Stomach (tissue), 8 donors: ENCODE measurements at regions not wholly inside any gene's neighbourhood (a gene's known extent, or its start where the extent isn't known, plus 50 kb on each side); places are given as distances from the start of the nearest gene placed in this dataset.

ENCODE experiments used
- DNase-seq, 2 donors: peaks; one replicate each; pipeline versions ENCODE4 v3.0.0 to v3.0.0-alpha.2; 2013 to 2019
- H3K27ac ChIP-seq, 5 donors: fragments of 200-600 bp in 4 of 5; sonication (generic) in 4 of 5; one replicate each; pipeline ENCODE4 v1.5.1; 2013 to 2019; ENCODE audit warnings: mild to moderate bottlenecking in 1 of 5, moderate library complexity in 1 of 5
- H3K27me3 ChIP-seq, 3 donors: fragments of 200-600 bp; sonication (generic); one replicate each; pipeline ENCODE4 v1.5.1; 2017 to 2019; ENCODE audit warnings: mixed run types in 1 of 3
- H3K36me3 ChIP-seq, 4 donors: fragments of 200-600 bp; sonication (generic); 1 replicate in 3 of 4; 2 replicates in 1 of 4; pipeline ENCODE4 v1.5.1; 2016 to 2019
- H3K4me1 ChIP-seq, 4 donors: fragments of 200-600 bp; sonication (generic); one replicate each; pipeline ENCODE4 v1.5.1; 2016 to 2019
- H3K4me3 ChIP-seq, 4 donors: fragments of 200-600 bp; sonication (generic) in 3 of 4; one replicate each; pipeline ENCODE4 v1.5.1; 2016 to 2019; ENCODE audit warnings: mild to moderate bottlenecking in 1 of 4
- H3K9me3 ChIP-seq, 4 donors: fragments of 200-600 bp; sonication (generic); one replicate each; pipeline ENCODE4 v1.5.1; 2016 to 2019
- EP300 ChIP-seq: sonication (generic); formaldehyde crosslinking; IDR thresholded peaks from one replicate; pipeline ENCODE4 v1.6.1; 2017; ENCODE audit warnings: antibody characterized with exemption
- POLR2A ChIP-seq, 4 donors: fragments of 450-650 bp; IDR thresholded peaks; one replicate each; pipeline ENCODE4 v1.6.1; 2016; ENCODE audit warnings: antibody characterized with exemption in 4 of 4, control low read depth in 2 of 4, mild to moderate bottlenecking in 1 of 4, moderate library complexity in 1 of 4
- POLR2AphosphoS5 ChIP-seq, 3 donors: sonication (generic); formaldehyde crosslinking; IDR thresholded peaks; one replicate each; pipeline ENCODE4 v1.6.1; 2016; ENCODE audit warnings: antibody characterized with exemption in 3 of 3
- WGBS, 5 donors: extraction: QIAGEN DNeasy Blood & Tissue Kit in 3 of 5; methylation state at CpG; one replicate each; pipeline versions ENCODE4 v1.1.5 to v1.1.7; 2013 to 2018; 5-methylcytosine and 5-hydroxymethylcytosine counted together
- intact Hi-C: fragments of 100-400 bp; cut with DNase I; formaldehyde crosslinking; loops from one replicate; pipeline ENCODE4 v1.15.1; 2023; ENCODE audit warnings: low total_unique reads
- small RNA-seq, 4 donors: library from RNA; depleted of rRNA; stranded (forward); fragments of <200 nt; gene quantifications; one replicate each; pipeline ENCODE3, GENCODE V24; 2016
- TF ChIP-seq, protein P1 (sequence below), 7 experiments: fragments of 450-650 bp in 4 of 7; fragments of 200-600 bp in 3 of 7; sonication (generic) in 3 of 7; IDR thresholded peaks; one replicate each; pipeline ENCODE4 v1.5.1; 2016 to 2019; ENCODE audit warnings: antibody characterized with exemption in 7 of 7, control low read depth in 2 of 7, mild to moderate bottlenecking in 1 of 7
- donor health status: healthy with polysubstance abuse.
- donor health status: Bipolar disorder and iron deficiency.
- donor health status: healthy.

DNA sequence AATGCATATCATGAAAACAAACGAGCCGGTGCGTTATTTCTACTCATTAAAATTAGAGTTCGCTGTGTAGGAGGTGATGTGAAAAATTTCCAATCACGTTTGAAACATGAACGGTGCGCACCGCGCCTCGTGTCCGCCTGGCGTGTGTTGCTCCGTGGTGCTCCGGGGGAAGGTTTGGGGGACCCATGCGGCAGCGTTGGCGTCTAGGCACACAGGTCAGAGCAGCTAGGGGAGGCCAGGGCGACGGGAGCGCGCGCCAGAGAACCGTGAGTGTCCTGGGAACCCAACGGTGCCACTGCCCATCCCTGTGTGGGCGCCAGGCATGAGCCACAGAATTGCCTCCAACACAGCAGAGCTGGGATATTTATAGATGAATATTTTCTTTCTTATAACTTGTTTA is 70.6 kb upstream of the ADARB2 start:
- Histone ChIP-seq H3K27ac (no peak overlapping the region), H3K36me3 (no peaks in the 10 kb centered on the region), H3K4me1 (no peaks in the 10 kb centered on the region), H3K4me3 (no peak overlapping the region), H3K9me3 (no peaks in the 10 kb centered on the region), H3K27me3 (peaks cover 0 to 7% (median 0%) of the 10 kb centered on the region in 3 donors)
- intact Hi-C loops = no loop called here
- WGBS, 5 donors = 86 to 92% (median 89%) methylated on average over 25 of the region's 25 CpGs
- DNase-seq = no peak
- TF ChIP-seq POLR2AphosphoS5 (IDR thresholded peaks at IDR 0.05) = no peak
- TF ChIP-seq POLR2A (IDR thresholded peaks at IDR 0.05) = no peak
- no peak for TF ChIP-seq EP300
- TF ChIP-seq, protein P1, sequence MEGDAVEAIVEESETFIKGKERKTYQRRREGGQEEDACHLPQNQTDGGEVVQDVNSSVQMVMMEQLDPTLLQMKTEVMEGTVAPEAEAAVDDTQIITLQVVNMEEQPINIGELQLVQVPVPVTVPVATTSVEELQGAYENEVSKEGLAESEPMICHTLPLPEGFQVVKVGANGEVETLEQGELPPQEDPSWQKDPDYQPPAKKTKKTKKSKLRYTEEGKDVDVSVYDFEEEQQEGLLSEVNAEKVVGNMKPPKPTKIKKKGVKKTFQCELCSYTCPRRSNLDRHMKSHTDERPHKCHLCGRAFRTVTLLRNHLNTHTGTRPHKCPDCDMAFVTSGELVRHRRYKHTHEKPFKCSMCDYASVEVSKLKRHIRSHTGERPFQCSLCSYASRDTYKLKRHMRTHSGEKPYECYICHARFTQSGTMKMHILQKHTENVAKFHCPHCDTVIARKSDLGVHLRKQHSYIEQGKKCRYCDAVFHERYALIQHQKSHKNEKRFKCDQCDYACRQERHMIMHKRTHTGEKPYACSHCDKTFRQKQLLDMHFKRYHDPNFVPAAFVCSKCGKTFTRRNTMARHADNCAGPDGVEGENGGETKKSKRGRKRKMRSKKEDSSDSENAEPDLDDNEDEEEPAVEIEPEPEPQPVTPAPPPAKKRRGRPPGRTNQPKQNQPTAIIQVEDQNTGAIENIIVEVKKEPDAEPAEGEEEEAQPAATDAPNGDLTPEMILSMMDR (IDR thresholded peaks at IDR 0.05) = no peak

DNA sequence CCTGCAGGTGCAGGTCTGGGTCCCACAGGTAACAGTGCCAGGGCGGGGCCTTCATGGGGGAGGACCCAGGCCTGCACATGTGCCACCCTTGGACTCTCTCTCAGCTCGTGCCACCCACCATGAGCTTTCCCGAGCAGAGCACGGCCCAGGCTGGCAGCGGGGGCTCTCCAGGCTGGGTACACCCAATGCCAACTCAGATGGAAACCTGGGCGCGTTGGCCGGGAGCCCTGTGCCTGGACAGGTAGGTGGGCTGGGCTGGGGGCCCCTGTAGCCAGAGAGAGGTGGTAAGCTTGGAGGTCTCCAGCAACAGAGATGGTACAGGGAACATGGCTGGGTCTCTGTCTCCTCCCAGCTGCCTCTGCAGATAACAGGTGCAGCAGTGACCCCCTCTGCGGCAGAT is 69.9 kb upstream of the ADARB2 start:
- DNase-seq = no peak
- H3K4me3 ChIP-seq = no peak overlapping the region
- TF ChIP-seq EP300 (no peak), POLR2A (IDR thresholded peaks at IDR 0.05) (no peak), POLR2AphosphoS5 (IDR thresholded peaks at IDR 0.05) (no peak)
- TF ChIP-seq, protein P1 (IDR thresholded peaks at IDR 0.05) = no peak
- H3K9me3 ChIP-seq = no peaks in the 10 kb centered on the region
- 82 to 95% (median 93%) methylated on average over 6 to 9 of the region's 9 CpGs for WGBS, 5 donors
- peaks cover 0 to 7% (median 0%) of the 10 kb centered on the region in 3 donors for H3K27me3 ChIP-seq
- intact Hi-C loops = no loop called here
- no peak overlapping the region for H3K27ac ChIP-seq
- H3K36me3 ChIP-seq = no peaks in the 10 kb centered on the region
- H3K4me1 ChIP-seq = no peaks in the 10 kb centered on the region

DNA sequence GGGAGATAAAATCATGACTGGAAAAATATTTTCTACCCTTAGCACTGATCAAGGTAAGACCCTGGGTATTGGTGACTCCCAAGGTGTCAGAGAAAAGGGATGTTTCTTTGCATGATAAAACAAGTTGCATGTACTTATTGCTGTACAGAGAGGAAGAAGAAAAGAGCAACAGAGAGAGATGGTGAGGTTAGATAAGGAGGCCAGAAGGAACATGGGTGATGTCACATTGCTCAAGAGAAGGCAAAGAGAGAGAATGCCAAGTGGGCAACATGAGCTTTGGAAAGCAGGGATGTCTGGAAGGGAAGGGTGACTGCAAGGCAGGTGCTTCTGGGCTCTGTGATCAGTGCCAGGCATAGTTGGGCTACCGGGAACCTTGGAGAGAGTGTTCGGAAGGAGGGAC is 65.1 kb upstream of the ADARB2 start:
- TF ChIP-seq EP300 (no peak), POLR2A (IDR thresholded peaks at IDR 0.05) (no peak), POLR2AphosphoS5 (IDR thresholded peaks at IDR 0.05) (no peak)
- TF ChIP-seq, protein P1 (IDR thresholded peaks at IDR 0.05) = no peak
- Histone ChIP-seq H3K4me1 (no peaks in the 10 kb centered on the region), H3K27me3 (peaks cover 0 to 5% (median 0%) of the 10 kb centered on the region in 3 donors), H3K4me3 (no peak overlapping the region), H3K36me3 (no peaks in the 10 kb centered on the region), H3K9me3 (peaks cover 0 to 11% (median 6%) of the 10 kb centered on the region in 4 donors), H3K27ac (no peak overlapping the region)
- 83 to 98% (median 89%) methylated on average over 2 of the region's 2 CpGs for WGBS, 5 donors
- intact Hi-C loops = no loop called here
- DNase-seq = no peak

DNA sequence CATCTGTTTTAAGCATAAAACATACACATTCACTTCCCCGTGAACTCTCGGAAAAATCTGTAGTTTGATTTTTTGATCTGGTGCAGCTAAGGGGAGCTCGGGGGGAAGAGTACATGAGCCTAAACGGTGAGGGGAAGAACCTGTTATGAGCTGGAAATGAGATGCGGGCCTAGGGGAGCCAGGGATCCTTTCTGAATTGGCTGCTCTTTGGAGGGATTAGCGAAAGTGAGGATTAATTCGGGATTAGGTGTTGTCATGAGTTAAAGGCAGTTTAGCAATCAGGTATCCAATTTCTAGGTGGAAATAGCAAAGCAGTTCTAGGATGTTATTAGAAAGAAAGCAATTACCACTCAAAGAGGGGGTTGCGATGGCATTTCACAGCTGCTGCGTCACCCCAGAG is 51.1 kb upstream of the ADARB2 start:
- WGBS, 5 donors = 64 to 68% (median 68%) methylated on average over 9 of the region's 9 CpGs
- no peaks in the 10 kb centered on the region for H3K9me3 ChIP-seq
- no peaks in the 10 kb centered on the region for H3K4me1 ChIP-seq
- intact Hi-C loops = no loop called here
- no peaks in the 10 kb centered on the region for H3K36me3 ChIP-seq
- TF ChIP-seq POLR2AphosphoS5 (IDR thresholded peaks at IDR 0.05) (no peak), POLR2A (IDR thresholded peaks at IDR 0.05) (no peak), EP300 (no peak)
- TF ChIP-seq, protein P1 (IDR thresholded peaks at IDR 0.05) = no peak
- no peak for DNase-seq
- no peak overlapping the region for H3K4me3 ChIP-seq
- H3K27me3 ChIP-seq = no peaks in the 10 kb centered on the region
- H3K27ac ChIP-seq = no peak overlapping the region

Small RNA genes in the stretch of these regions (small RNA-seq; reads per million reads assigned to genes)
- gene MIR6072 (0 reads per million in 4 donors), gene RNU6-576P (0 reads per million in 4 donors), gene RNU6-889P (0 reads per million in 4 donors)
